ENCODE measurements at regions not wholly inside any gene's neighbourhood (a gene's known extent, or its start where the extent isn't known, plus 50 kb on each side); places are given as distances from the start of the nearest gene placed in this dataset.

- Mint-ChIP-seq H3K4me1 (ENCODE audit: low read depth) (no peaks in the 10 kb centered on the region), H3K4me3 (no peak overlapping the region), H3K27ac (no peak overlapping the region), H3K27me3 (no peaks in the 10 kb centered on the region), H3K36me3 (no peaks in the 10 kb centered on the region), H3K9me3 (ENCODE audit: low read depth) (no peaks in the 10 kb centered on the region)
These were observed 657.5 kb upstream of the WWC1 start for GRCh38 chr5:167633931-167634341.

- no peaks in the 10 kb centered on the region for H3K36me3 Mint-ChIP-seq
- H3K27me3 Mint-ChIP-seq, result no peaks in the 10 kb centered on the region
- H3K4me3 Mint-ChIP-seq, result no peak overlapping the region
- H3K27ac Mint-ChIP-seq, result no peak overlapping the region
- H3K4me1 Mint-ChIP-seq (ENCODE audit: low read depth), result no peaks in the 10 kb centered on the region
- H3K9me3 Mint-ChIP-seq (ENCODE audit: low read depth), result peaks cover under 1% of the 10 kb centered on the region
These were observed 657.0 kb upstream of the WWC1 start for GRCh38 chr5:167634432-167634831.

DNA sequence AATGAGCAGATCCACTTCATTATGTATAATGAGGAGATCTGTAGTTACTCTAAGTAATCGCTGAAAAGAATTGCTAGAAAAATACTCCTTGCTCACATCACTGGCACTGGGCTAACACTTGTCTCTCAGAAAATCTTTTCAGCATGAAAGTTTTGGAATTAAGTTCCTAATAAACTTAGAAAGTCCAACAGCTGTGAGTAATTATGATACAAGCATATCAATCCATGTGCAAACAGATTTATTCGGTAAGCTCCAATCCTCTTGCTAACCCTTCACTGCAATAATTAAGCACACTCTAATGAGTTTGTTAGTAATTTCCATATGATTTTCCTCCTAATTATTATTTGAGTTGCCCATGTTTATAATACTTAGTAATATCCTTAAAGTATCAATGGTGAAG lies 652.6 kb upstream of the WWC1 start:
- Mint-ChIP-seq H3K4me1 (ENCODE audit: low read depth) (no peaks in the 10 kb centered on the region), H3K9me3 (ENCODE audit: low read depth) (peaks cover 5% of the 10 kb centered on the region), H3K4me3 (no peak overlapping the region), H3K27ac (no peak overlapping the region), H3K27me3 (no peaks in the 10 kb centered on the region), H3K36me3 (no peaks in the 10 kb centered on the region)

DNA sequence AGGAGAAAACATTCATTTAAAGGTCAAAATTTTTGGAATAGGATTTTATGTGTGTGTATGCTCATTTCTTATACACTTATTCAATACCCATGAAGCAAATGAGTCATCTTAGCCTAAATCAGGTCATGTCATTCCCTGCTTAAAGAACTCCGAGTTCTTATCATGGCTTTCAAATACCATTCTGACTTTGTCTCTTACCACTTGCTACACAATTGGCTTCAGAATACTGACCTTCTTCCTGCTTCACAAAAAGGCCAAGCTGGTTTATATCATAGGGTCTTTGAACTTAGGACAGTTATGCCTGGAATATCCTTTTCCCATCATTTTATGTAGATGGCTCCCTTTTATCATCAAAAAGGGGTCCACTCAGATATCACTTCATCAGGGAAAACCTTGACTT lies 652.2 kb upstream of the WWC1 start:
- Mint-ChIP-seq H3K27me3 (no peaks in the 10 kb centered on the region), H3K4me1 (ENCODE audit: low read depth) (no peaks in the 10 kb centered on the region), H3K4me3 (no peak overlapping the region), H3K9me3 (ENCODE audit: low read depth) (peaks cover 5% of the 10 kb centered on the region), H3K36me3 (no peaks in the 10 kb centered on the region), H3K27ac (no peak overlapping the region)

GRCh38 chr5:167639766-167640165 lies 651.7 kb upstream of the WWC1 start:
- Mint-ChIP-seq H3K4me1 (ENCODE audit: low read depth) (no peaks in the 10 kb centered on the region), H3K27me3 (no peaks in the 10 kb centered on the region), H3K27ac (no peak overlapping the region), H3K9me3 (ENCODE audit: low read depth) (peaks cover 5% of the 10 kb centered on the region), H3K36me3 (no peaks in the 10 kb centered on the region), H3K4me3 (no peak overlapping the region)

DNA sequence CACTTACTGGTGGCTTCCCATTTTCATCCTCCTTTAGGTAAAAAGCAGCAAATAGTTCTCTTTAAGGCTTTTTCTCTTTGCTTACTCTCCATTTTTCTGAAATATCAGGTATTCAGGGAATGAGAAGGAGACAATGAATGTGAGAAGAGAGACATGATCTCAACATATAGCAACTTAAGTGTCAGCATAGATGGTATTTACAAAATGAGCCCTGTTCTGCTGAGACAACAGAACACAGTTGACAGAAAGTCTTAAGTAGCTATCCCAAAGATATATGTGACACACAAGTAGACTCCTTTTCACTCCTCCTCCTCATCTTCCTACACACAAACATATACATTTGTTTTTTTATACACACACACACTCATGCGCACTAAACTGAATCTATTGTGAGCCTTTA lies 649.3 kb upstream of the WWC1 start:
- Mint-ChIP-seq H3K27ac (no peak overlapping the region), H3K36me3 (no peaks in the 10 kb centered on the region), H3K9me3 (ENCODE audit: low read depth) (peaks cover 5% of the 10 kb centered on the region), H3K4me3 (no peak overlapping the region), H3K27me3 (no peaks in the 10 kb centered on the region), H3K4me1 (ENCODE audit: low read depth) (no peaks in the 10 kb centered on the region)

- Mint-ChIP-seq H3K4me1 (ENCODE audit: low read depth) (no peaks in the 10 kb centered on the region), H3K36me3 (no peaks in the 10 kb centered on the region), H3K27ac (no peak overlapping the region), H3K9me3 (ENCODE audit: low read depth) (peaks cover 5% of the 10 kb centered on the region), H3K4me3 (no peak overlapping the region), H3K27me3 (no peaks in the 10 kb centered on the region)
These were observed 648.5 kb upstream of the WWC1 start for GRCh38 chr5:167642779-167643517.

DNA sequence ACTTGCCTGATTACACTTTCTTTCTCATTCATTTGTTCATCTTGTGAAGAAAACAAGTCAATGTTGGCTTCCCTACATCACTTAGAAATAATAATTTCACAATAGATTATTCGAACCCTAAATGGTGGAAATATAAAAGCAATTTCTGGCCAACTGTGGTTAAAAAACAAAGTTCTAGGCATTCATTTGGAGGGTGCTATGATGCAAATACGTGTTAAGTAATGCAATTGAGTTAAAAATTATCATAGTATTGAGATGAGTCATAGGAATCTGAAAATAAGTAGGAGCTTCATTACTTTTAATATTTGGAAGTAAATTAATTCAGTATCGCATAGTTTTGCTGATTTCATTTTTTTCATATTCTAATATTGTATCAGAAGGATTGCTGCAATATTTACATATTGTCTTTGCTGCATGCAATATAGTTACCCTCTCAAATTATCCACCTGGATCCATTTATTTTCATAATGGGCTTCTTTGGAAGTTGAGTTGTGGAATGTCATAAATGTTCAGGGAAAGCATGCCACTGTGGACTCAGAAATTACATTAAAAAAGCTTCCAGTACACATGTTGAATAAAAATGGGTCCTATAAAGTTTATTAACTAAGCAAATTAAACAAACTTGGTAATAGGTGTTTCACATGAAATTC lies 647.7 kb upstream of the WWC1 start:
- no peak overlapping the region for H3K27ac Mint-ChIP-seq
- no peak overlapping the region for H3K4me3 Mint-ChIP-seq
- H3K9me3 Mint-ChIP-seq (ENCODE audit: low read depth), result peaks cover 5% of the 10 kb centered on the region
- H3K4me1 Mint-ChIP-seq (ENCODE audit: low read depth), result no peaks in the 10 kb centered on the region
- H3K27me3 Mint-ChIP-seq, result no peaks in the 10 kb centered on the region
- no peaks in the 10 kb centered on the region for H3K36me3 Mint-ChIP-seq

DNA sequence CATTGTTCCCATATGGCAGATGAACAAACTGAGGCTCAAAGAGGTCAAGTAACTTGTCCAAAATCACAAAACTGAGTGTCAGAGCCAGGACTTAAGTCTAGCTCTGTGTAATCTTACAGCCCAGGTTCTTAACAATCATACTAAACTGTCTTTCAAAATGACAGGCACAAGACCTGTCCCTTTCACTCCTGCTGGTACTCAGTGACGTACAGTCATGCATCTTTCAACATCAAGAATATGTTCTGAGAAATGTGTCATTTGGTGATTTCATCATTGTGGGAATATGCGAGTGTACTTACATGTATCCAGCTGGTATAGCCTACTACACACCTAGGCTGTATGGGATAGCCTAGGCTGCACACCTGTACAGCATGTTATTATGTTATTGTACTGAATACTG lies 646.8 kb upstream of the WWC1 start:
- Mint-ChIP-seq H3K4me1 (ENCODE audit: low read depth) (no peaks in the 10 kb centered on the region), H3K9me3 (ENCODE audit: low read depth) (peaks cover 2% of the 10 kb centered on the region), H3K27me3 (no peaks in the 10 kb centered on the region), H3K36me3 (no peaks in the 10 kb centered on the region), H3K4me3 (no peak overlapping the region), H3K27ac (no peak overlapping the region)

DNA sequence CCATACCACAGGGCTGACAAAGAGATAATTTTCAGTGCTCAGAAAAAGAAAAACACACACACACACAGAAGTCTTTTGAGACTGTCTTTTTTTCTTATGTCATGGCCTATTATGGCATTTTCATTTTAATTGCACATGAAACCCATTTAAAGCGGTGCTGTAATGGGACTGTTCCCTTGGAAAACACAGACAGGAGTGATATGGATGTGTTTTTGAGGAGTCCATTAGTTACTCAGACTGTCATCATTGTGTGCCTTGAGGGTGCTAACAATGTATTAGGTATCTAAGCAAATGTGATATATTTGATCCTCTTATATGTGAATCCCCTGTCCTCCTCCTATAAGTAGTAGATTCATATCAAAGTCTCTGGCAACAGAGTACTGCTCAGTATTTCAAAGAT lies 642.0 kb upstream of the WWC1 start:
- Mint-ChIP-seq H3K9me3 (ENCODE audit: low read depth) (peaks cover 7% of the 10 kb centered on the region), H3K27me3 (no peaks in the 10 kb centered on the region), H3K36me3 (no peaks in the 10 kb centered on the region), H3K27ac (no peak overlapping the region), H3K4me1 (ENCODE audit: low read depth) (no peaks in the 10 kb centered on the region), H3K4me3 (no peak overlapping the region)

- H3K4me1 Mint-ChIP-seq (ENCODE audit: low read depth), result no peaks in the 10 kb centered on the region
- H3K36me3 Mint-ChIP-seq, result no peaks in the 10 kb centered on the region
- no peak overlapping the region for H3K27ac Mint-ChIP-seq
- peaks cover 7% of the 10 kb centered on the region for H3K9me3 Mint-ChIP-seq (ENCODE audit: low read depth)
- no peaks in the 10 kb centered on the region for H3K27me3 Mint-ChIP-seq
- no peak overlapping the region for H3K4me3 Mint-ChIP-seq
These were observed 638.8 kb upstream of the WWC1 start for GRCh38 chr5:167652690-167653089.

GRCh38 chr5:167653645-167654106 lies 637.8 kb upstream of the WWC1 start:
- H3K27me3 Mint-ChIP-seq, result no peaks in the 10 kb centered on the region
- no peaks in the 10 kb centered on the region for H3K36me3 Mint-ChIP-seq
- peaks cover 7% of the 10 kb centered on the region for H3K9me3 Mint-ChIP-seq (ENCODE audit: low read depth)
- no peaks in the 10 kb centered on the region for H3K4me1 Mint-ChIP-seq (ENCODE audit: low read depth)
- H3K27ac Mint-ChIP-seq, result no peak overlapping the region
- no peak overlapping the region for H3K4me3 Mint-ChIP-seq

DNA sequence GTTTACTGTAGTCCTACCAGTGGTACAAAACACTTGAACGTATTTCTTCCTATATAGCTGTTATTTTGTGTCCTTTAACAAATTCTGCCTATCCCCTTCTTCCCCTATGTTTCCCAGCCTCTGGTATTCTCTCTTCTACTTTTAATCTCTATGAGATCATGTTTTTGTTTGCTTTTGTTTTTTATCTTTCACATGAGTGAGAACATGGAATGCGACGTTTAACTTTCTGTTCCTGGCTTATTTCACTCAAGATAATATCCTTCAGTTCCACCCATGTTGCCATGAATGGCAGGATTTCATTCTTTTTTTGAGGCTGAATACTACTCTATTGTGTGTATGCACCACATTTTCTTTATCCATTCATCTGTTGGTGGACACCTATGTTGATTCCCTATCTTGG lies 634.4 kb upstream of the WWC1 start:
- Mint-ChIP-seq H3K27me3 (no peaks in the 10 kb centered on the region), H3K36me3 (no peaks in the 10 kb centered on the region), H3K4me1 (ENCODE audit: low read depth) (no peaks in the 10 kb centered on the region), H3K9me3 (ENCODE audit: low read depth) (peaks cover 7% of the 10 kb centered on the region), H3K4me3 (no peak overlapping the region), H3K27ac (no peak overlapping the region)

DNA sequence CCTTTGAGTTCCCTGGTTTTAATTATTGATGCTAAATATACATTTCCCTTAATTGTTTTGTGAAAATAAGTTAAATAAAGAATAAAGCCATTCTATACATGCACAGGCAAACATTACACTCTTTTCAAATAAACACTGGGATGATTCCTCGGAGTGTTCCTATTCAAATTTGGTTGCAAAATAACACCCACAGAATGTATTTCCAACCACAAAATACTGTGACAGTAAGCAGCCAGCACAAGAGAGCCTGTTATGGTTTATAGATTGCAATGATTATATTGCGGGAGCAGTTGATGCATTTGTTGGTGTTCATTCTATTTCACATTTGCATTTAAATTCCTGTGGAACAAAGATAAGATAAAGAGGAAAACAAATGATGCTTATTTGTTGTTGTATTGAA lies 632.6 kb upstream of the WWC1 start:
- Mint-ChIP-seq H3K4me3 (no peak overlapping the region), H3K27ac (no peak overlapping the region), H3K36me3 (no peaks in the 10 kb centered on the region), H3K27me3 (no peaks in the 10 kb centered on the region), H3K9me3 (ENCODE audit: low read depth) (no peaks in the 10 kb centered on the region), H3K4me1 (ENCODE audit: low read depth) (no peaks in the 10 kb centered on the region)

DNA sequence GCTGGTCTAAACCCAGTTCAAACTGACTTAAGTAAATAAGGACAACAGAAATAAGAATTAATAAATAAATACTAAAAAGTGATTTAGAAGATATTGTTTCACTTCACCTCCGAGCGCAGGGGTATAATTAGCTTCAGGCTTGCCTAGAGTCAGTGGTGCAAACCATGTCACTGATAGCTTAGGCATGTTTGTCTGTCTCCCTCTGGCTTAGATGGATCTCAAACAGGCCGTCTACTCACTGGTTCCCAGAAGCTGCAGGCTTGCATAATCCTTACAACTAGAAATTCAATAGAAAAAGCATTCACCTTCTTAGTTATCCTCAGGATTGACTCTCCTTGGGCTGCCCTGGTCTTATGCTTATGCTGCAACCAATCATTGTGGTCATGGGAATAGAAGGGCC lies 629.8 kb upstream of the WWC1 start:
- H3K9me3 Mint-ChIP-seq (ENCODE audit: low read depth), result no peaks in the 10 kb centered on the region
- H3K36me3 Mint-ChIP-seq, result no peaks in the 10 kb centered on the region
- no peaks in the 10 kb centered on the region for H3K27me3 Mint-ChIP-seq
- H3K27ac Mint-ChIP-seq, result no peak overlapping the region
- no peak overlapping the region for H3K4me3 Mint-ChIP-seq
- H3K4me1 Mint-ChIP-seq (ENCODE audit: low read depth), result no peaks in the 10 kb centered on the region
